HG03108 (cell line): ENCODE measurements at regions not wholly inside any gene's neighbourhood (a gene's known extent, or its start where the extent isn't known, plus 50 kb on each side); places are given as distances from the start of the nearest gene placed in this dataset.
"Not testable (repeated sequence)": the region's sequence is repeated elsewhere in the genome, so short reads cannot be mapped to it uniquely, and the experiment has no call there.

Source experiments
- ATAC-seq: cut with Tn5 transposase; IDR thresholded peaks from one replicate; pipeline ENCODE4 v1.9.1; 2021; ENCODE audit warnings: moderate library complexity; ENCODE audit not compliant: unreplicated experiment

DNA sequence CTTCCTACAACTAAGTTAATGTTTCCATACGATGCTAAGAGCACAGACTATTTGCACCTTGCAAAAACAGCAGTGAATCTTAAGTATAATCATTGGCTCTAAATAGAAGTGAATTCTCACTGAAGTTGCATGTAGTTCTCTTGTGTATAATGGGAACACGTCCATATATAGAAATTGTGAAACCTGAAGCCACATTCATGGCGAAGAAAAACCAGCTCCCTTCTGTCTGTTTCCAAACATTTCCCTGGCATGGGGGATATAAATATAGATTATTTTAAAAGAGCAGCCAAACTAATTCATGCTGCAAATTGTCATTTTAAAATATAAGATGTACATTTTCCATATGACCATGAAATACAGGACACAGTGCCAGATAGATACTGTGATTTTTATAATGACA lies 71.1 kb downstream of the TRAM1L1 start:
- ATAC-seq = no peak

DNA sequence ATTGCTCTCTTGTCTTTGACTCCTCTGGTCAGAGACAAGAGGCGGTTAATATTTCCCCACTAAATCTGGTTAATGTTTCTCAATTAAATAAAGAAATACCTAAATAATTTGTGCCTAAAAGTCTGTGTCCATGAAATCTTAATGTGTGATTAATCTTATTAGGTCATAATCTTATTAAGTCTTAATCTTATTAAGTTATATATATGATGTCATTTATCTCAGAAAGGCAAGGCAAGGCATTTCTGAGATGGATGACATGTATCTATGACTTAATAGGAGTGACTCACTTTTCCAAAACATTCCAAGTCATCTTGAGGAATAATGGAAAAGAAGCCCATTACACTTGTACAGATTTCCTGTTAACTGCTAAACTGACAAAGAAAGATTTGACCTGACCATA lies 74.7 kb downstream of the TRAM1L1 start:
- ATAC-seq = no peak

DNA sequence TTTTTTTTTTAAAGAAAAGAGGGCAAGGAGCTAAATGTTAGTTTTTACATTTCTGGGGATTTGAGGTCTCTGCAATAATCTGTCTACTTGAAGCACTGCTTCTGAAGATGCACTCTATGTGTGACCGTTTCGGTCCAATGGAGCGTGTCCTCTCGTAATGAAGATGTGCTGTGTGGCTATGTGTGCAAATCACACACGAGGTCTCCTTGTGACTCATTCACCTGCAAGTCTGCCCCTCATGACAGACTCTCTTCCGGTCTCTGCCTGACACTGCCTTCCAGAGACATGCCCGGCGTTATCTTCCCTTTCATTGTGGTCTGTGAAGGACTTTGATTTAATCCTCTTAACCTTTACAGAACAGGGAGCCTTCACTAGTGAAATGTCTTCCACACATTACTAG lies 84.3 kb downstream of the TRAM1L1 start:
- no peak for ATAC-seq

DNA sequence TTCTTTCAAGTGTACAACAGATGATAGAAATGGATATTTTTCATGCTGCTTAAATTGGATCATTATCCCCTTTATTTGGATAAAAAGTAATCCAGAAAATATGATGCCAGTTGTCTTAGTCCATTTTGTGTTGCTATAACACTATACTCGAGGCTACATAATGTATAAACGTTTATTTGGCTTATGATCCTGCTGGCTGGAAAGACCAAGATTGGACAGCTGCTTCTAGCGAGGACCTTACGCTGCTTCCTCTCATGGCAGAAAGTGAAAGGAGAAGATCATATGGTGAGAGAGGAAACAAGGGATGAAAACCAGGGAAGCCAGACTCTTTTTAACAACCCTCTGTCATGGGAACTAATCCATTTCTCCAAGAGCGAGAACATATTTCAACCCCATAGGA lies 102.7 kb downstream of the TRAM1L1 start:
- ATAC-seq = no peak

DNA sequence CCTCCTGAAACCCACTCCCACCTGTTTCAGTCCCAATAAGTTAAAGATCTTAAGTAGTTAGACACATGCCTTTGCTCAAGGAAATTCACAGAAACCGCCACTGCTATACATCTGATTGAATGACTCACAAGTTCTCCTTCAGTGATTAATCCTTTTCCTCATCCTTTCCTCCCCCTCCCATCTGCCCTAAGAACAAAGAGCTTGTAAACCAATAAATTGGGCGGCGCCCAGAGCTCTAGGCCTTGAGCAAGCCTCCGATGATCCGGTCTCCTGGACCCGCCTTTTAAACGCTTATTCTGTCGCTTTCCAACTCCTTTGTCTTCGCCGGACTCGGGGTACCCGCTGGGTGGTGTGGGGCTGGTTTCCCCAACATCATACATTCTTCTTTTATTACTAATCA lies 104.9 kb downstream of the TRAM1L1 start:
- ATAC-seq = not testable (repeated sequence)

DNA sequence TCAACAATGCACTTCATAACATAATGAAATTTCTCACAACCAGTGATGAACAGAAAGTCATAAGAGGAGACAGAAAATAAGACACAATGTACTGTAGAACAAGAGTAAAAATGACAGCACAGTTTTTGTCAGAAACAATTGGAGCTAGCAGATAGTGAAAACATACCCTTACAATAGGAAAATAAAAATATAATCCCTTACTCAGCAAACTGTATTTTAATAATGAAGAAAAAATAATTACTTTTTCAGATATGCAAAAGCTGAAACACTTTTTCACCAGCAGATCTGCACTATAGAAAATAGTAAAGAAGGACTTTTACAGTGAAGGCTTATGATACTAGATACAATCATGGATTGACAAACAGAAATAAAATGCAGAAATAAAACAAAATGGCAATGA lies 126.3 kb downstream of the TRAM1L1 start:
- no peak for ATAC-seq

DNA sequence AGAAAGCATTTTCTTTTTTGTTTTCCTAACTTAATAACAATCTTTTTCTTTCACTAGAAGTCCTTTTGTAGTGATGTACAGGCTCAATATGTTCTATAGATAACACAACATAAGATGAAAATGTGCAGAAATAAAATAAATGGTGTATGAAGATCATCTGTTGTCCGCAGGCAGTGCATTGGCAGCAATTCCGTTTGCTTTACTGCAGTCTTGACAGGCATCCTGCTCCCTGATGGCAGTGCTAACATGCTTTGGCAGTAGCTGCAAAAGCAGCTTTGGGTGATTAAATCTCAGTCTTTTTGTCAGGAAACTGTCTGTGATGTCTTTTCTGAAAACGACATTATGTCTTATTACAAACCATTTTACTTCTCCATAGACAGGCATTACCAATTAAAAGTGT lies 131.4 kb downstream of the TRAM1L1 start:
- no peak for ATAC-seq

DNA sequence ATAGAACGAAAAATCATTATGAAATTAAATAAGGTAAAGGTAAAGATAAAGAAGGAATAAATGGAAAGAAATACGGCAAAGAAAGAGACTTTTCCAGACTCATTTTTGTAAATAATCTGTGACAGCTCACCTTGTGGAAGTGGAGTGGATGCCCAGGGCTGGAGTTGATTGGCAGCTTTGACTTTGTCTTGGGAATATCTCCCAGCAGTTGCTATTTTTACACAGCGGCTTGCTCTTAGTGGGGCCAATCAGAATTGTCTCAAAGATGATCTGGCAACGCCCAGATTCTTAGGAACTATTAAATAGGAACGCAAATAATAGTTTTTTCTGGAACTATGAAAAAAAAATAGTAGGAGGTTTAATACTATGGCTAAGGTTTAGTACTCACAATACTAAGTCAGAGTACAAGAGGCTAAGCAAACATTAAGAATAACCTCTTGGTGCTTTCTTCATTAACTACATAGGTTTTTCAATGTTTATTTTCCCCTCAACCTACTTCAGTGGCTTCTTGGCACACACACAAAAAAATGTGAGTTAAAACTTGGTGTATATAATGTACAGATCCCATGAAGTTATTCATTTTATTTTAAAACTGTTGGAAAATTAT lies 132.7 kb downstream of the TRAM1L1 start:
- ATAC-seq = no peak

DNA sequence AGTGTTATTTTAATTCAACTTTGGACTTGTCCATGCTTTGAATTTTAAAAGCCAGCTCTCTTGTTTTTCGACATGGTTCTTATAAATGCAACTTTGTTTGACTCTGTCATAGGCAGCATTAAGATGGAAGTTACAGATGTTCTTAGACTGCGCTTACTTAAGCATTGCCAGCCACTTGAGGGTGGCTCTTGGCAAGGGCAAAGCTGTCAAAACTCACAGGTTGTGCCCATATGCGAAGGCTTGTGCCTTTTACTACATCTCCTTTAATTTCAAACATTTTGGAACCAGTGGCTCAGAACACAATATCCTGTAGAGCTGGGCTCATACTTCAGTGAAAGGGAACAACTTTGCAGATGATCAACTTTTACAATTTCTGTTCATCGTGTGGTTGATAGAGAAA lies 135.5 kb downstream of the TRAM1L1 start:
- no peak for ATAC-seq

DNA sequence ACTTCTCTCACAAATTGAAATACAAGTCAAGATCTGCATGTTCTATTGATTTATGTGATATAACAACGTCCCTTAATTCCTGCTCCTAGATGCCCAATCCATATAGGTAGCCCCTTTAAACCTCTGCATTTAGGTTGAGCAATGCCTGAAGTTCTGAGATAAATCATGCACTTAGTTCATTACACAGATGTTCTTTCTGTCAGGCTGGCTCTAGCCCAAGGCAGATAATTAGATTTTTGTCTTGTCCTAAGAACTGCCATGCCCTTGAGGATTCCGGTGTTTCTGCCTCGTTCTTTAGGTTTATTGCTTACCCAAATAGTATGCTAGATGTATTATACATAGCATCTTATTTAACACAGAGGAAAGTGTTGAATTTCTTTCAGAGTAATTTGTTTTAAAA lies 143.1 kb downstream of the TRAM1L1 start:
- ATAC-seq = no peak

DNA sequence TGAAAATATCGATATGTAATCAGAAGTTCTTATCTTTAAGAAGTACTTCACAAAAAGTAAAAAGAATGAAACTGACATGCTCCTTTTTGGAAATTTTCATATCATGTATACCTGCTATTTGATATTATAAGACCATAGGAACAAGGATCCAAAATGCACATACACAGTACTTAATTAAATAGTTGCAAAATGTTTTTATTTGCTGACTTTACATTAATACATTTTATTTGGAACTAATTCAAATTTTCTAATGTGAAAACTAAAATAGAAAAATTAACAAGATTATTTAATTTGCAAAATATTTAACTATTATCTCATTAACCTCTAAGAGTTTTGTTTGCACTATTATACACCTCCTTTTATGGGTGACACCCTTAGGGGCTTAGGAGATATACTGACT lies 155.0 kb downstream of the TRAM1L1 start:
- no peak for ATAC-seq

DNA sequence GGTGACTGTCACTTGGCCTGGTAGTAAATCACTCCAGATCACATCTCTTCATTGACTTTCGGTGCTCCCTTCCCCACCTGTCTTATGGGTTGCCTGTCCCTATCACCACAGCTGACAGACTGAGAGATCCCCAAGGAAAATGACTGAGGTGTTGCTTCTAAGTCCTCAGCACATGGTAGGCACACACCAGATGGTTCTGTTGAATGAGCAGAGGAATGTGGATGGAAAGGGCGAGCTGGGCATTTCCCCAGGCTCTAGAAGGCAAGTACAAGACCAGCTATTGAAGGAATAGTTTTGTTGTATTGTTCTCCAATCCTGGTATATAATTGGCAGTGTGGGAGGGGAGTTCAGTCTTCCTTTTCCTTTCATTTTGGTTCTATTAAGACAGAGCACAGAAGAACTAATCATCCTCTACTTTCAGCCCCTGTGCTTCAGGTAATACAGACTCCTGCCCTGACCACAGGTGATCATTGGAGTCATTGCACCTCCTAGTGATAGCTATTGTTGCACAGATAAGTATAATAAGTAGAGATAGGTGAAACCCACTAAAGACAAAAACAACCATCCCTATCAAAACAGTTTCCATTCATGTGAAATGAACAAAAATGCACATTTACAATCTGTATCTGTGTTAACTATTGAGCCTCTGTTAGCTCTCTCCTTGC lies 158.6 kb downstream of the TRAM1L1 start:
- no peak for ATAC-seq

DNA sequence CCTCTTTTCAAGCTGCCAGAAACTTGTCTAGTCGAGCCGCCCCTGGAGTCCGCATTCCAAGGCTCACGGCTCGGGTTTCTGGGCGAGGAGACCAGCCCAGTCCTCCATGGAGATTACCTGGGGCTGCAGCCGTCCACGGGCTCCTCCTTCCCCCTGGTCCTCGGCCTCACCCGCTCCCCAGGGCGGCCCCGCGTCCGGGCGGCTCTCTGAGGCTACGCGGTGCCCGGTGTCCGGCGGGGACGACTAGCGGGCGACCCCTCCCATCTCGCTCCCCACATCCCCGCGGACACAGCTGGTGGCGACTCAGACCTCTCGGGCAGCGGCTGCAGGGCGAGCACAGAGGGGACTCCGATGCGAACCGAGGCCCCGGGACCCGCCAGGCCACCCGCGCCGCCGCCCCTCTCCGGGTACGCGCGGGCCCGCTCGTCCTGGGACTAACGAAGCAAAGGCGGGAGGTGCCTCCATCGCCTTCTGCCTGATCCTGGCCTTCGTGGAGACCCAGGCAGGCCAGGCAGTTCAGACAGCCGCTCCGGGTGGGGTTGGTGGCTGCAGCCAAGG lies 159.4 kb downstream of the TRAM1L1 start:
- ATAC-seq = no peak

DNA sequence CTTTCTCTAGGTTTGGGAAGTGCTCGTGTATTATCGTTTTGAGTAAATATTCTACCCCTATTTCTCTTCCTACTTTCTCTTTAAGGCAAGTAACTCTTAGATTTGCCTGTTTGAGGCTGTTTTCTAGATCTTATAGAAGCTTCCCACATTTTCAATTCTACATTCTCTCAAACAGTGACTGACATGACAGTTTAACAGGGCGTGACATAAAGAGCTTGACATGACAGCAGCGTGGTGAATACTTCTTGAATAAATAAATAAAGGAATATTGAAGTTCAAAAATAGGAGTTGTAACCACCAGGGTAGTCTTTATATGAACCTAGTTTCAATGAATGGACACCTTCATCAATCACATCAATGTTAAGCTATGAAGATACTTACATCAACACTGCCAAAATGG lies 162.0 kb downstream of the TRAM1L1 start:
- no peak for ATAC-seq

DNA sequence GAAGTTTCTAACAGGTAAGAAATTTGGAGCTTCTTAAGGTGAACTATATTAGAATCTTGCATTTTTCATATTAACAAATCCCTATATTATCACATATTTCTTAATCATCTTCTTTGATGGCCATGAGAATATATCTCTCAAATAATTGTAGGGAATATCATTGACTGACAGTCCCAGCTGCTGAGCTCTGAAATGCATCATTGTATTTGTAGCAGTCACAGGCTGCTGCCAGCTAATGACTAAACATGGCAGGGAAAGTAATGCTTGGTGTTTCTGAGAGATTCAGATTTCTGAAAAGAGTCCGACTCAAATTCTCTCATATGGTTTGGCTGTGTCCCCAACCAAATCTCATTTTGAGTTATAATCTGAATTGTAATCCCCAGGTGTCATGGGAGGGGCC lies 171.9 kb downstream of the TRAM1L1 start:
- no peak for ATAC-seq

DNA sequence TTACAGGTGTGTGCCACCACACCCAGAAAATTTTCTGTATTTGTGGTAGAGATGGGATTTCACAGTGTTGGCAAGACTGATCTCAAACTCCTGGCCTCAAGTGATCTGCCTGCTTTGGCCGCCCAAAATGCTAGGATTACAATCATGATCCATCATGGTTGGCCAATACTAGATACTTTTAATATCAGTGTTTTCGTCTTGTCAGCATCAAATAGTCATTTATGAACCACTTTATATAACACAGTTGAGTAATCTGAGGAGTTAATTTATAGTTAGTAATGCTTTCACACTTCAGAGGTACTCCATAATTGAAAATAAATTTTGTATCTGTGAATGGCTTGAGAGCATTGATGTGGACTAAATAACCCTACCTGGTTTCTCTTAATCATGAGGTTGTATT lies 178.6 kb downstream of the TRAM1L1 start:
- ATAC-seq = no peak

DNA sequence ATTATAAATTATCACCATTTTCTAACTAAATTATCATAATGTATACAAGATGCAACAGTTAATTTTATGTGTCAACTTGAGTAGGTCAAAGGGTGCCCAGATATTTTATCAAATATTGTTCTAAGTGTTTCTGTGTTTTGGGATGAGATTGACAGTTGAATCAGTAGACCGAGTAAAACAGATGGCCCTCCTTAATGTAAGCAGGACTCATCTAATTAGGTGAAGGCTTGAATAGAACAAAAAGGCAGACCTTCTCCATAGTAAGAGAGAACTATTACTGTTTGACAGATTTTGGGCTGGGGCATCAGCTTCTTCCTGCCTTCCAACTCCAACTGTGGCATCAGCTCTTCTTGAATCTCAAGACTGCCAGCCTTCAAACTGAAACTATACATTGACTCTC lies 185.8 kb downstream of the TRAM1L1 start:
- ATAC-seq = no peak

DNA sequence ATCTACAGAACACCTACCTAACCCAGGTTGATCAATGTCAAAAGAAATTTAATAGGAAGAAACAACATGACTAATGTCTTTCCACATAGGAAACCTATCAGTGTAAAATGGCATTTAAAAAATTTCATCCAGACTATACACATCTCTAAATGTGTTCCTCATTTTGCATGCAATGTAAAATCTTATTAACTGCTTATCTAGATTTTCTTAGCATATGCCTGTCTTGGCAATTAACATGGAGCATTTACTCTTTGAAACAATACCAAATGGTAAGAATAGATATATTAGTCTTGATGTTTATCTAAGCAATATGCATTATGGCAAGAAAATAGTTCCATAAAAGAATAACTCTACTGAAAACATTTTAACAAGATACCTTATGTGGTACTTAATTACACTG lies 199.8 kb downstream of the TRAM1L1 start:
- no peak for ATAC-seq

DNA sequence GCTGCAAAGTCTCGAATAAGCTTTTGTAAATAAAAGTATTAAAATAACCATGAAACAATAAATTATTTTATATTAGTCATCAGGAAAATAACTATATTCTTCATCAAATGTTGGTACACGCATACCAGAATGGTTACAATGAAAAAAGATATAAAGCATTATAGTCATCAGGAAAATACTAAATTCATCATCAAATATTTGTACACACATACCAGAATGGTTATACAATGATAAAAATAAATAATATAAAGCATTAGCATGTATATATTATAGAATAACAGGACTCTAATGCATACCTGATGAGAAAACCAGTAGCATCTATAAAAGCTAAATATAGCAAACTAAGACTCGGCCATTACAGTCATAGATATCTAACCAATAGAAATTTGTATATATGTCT lies 202.9 kb downstream of the TRAM1L1 start:
- ATAC-seq = no peak

DNA sequence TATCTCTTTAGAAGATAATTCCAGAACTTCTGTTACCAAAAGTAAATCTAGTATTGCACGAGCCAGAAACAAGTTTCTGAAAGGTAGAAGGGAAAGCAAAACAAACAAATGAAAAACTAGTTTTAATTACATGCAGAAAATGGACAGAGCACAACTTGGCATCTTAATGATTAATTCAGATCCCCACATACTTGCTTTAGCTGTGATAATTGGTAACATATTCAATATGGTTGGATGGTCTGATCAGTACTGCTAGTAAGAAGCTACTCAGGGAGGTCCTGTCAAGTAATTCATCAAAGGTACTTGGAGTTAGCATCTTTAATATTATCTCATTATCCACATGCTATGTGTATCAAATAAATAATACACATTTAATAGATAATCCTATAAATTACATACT lies 204.3 kb downstream of the TRAM1L1 start:
- no peak for ATAC-seq

DNA sequence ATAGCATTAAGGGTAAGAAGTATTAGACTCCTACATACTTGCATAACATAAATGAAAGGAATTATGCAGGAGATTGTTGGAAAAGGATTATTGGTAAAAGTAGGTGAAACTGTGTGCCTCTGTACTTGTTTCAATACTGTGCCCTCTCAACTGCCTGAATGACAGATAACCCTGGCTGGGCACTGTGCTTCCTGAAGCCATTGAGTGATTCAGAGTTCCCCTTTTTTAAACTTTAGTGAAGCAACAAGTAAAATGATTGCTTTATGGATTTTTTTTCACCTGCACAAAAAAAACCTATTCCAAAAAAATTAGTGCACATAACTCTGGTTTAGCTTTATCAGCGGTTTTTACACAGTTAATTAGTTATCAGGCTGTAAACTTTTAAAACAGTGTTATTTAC lies 204.8 kb downstream of the TRAM1L1 start:
- ATAC-seq = no peak

DNA sequence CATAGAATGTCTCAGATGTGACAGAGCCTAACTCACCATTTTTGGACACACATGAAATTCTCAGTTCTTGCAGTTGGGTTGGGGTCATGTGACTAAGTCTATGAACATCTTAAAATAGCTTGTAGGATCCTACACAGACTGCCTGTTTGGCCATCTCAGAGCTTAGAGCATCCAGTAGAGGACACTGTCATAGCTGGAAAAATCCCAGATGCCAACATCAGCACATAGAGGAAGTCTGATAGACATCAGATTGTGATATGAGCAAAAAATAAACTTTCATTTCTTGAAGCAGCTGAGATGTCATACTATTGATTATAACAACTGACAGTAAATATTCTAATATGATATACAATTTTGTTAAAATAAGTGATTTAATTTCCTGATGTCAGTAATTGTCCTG lies 207.1 kb downstream of the TRAM1L1 start:
- no peak for ATAC-seq

DNA sequence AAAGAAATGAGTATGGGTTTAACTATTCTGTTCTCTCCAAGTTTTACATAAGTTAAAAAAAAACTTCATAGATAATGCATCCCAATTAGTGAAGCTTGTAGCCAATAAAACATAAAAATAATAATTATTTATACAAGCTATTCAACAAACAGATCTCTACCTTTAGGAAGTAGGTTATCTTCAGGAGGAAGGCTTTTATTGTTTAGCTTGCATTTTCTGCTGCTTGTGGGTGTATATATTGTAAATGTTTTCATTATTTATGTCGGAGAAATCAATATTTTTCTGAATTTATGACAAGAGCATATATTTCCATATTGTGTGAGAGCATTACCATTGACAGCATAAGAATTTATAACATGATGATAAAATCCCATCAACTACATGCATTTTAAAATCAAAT lies 208.3 kb downstream of the TRAM1L1 start:
- no peak for ATAC-seq
